HepG2 (cell line): ENCODE measurements at regions not wholly inside any gene's neighbourhood (a gene's known extent, or its start where the extent isn't known, plus 50 kb on each side); places are given as distances from the start of the nearest gene placed in this dataset.

ENCODE experiments used
- EZH2 ChIP-seq: conservative IDR thresholded peaks from 2 replicates; pipeline ENCODE4 v1.6.1; 2012; ENCODE audit warnings: mild to moderate bottlenecking, low read depth, low read length, moderate library complexity
- GABPA ChIP-seq, 2 experiments: IDR thresholded peaks; 2 replicates each; pipeline ENCODE4 v1.6.1; 2011 to 2016; ENCODE audit warnings: low read depth in 2 of 2, low read length in 1 of 2, missing biosample characterization in 1 of 2, missing genetic modification characterization in 1 of 2
- KDM4B ChIP-seq: sonication (generic); formaldehyde crosslinking; IDR thresholded peaks from 2 replicates; pipeline ENCODE4 v1.4.0; 2020; ENCODE audit warnings: missing genetic modification reagents
- MZF1 ChIP-seq: sonication (generic); formaldehyde crosslinking; IDR thresholded peaks from 2 replicates; pipeline ENCODE4 v1.8.1; 2023; ENCODE audit warnings: mild to moderate bottlenecking, missing genetic modification reagents, borderline replicate concordance
- RXRA ChIP-seq: sonication (generic); formaldehyde crosslinking; IDR thresholded peaks from 2 replicates; pipeline ENCODE4 v1.5.1; 2020; ENCODE audit warnings: missing genetic modification reagents
- TCF7L2 ChIP-seq: IDR thresholded peaks from 2 replicates; pipeline ENCODE4 v1.6.1; 2011; ENCODE audit warnings: mild to moderate bottlenecking, low read depth, low read length, moderate library complexity
- ZNF430 ChIP-seq: sonication (generic); formaldehyde crosslinking; IDR thresholded peaks from 2 replicates; pipeline ENCODE4 v1.9.0; 2021; ENCODE audit warnings: mild to moderate bottlenecking, missing genetic modification reagents
- ZNF512 ChIP-seq: sonication (generic); formaldehyde crosslinking; IDR thresholded peaks from 2 replicates; pipeline ENCODE4 v1.4.0; 2020; ENCODE audit warnings: mild to moderate bottlenecking, missing genetic modification reagents
- ZNF737 ChIP-seq: sonication (generic); formaldehyde crosslinking; IDR thresholded peaks from 2 replicates; pipeline ENCODE4 v1.5.0; 2020; ENCODE audit warnings: missing genetic modification reagents, mild to moderate bottlenecking, borderline replicate concordance
- TF ChIP-seq, protein P1 (sequence below): sonication (generic); formaldehyde crosslinking; IDR thresholded peaks from 2 replicates; pipeline ENCODE4 v1.5.1; 2020; ENCODE audit warnings: missing genetic modification reagents, mild to moderate bottlenecking, borderline replicate concordance

DNA sequence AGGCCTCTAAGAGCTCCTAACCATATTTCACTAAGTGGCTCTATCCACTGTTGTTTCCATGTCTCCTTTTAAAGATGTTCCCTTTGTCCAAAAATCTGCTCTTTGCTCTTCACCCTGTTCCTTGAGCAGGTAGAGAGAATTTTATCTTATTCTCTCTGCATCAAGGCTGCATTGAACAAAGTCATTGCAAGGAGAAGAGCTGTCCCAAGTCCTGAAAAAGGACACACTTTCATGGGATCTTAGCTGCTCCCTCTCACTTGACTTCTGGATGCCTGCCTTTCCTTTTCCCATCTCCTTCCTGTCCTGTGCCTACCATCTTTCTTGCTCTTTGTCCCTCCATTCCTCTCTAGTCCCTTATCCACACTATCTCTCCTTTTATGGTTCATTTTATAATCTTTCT is 235.2 kb upstream of the THSD7B start:
- TF ChIP-seq ZNF737 (CRISPR knock-in tag): no peak
- TF ChIP-seq GABPA (IDR thresholded peaks at IDR 0.05; ENCODE audit: low read depth, low read length): no peak
- TF ChIP-seq GABPA (CRISPR knock-in tag; IDR thresholded peaks at IDR 0.05; ENCODE audit: low read depth): no peak
- no peak for TF ChIP-seq EZH2
- TF ChIP-seq ZNF430 (CRISPR knock-in tag): no peak
- TF ChIP-seq MZF1: no peak
- TF ChIP-seq ZNF512 (CRISPR knock-in tag): no peak
- no peak for TF ChIP-seq RXRA (CRISPR knock-in tag)
- no peak for TF ChIP-seq TCF7L2
- TF ChIP-seq KDM4B: no peak
- TF ChIP-seq, protein P1, sequence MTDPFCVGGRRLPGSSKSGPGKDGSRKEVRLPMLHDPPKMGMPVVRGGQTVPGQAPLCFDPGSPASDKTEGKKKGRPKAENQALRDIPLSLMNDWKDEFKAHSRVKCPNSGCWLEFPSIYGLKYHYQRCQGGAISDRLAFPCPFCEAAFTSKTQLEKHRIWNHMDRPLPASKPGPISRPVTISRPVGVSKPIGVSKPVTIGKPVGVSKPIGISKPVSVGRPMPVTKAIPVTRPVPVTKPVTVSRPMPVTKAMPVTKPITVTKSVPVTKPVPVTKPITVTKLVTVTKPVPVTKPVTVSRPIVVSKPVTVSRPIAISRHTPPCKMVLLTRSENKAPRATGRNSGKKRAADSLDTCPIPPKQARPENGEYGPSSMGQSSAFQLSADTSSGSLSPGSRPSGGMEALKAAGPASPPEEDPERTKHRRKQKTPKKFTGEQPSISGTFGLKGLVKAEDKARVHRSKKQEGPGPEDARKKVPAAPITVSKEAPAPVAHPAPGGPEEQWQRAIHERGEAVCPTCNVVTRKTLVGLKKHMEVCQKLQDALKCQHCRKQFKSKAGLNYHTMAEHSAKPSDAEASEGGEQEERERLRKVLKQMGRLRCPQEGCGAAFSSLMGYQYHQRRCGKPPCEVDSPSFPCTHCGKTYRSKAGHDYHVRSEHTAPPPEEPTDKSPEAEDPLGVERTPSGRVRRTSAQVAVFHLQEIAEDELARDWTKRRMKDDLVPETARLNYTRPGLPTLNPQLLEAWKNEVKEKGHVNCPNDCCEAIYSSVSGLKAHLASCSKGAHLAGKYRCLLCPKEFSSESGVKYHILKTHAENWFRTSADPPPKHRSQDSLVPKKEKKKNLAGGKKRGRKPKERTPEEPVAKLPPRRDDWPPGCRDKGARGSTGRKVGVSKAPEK (CRISPR knock-in tag): no peak
